ENCODE measurements at regions not wholly inside any gene's neighbourhood (a gene's known extent, or its start where the extent isn't known, plus 50 kb on each side); places are given as distances from the start of the nearest gene placed in this dataset.

- TF ChIP-seq CTCF (conservative IDR thresholded peaks at IDR 0.05; ENCODE audit: low read length) (no peak), EZH2phosphoT487 (IDR thresholded peaks at IDR 0.05; ENCODE audit: borderline replicate concordance) (no peak)
Observed at GRCh38 chr16:52748741-52749140, 201.8 kb upstream of the TOX3 start.

Measured in Loucy (cell line).